B cell (primary cell): ENCODE measurements at regions not wholly inside any gene's neighbourhood (a gene's known extent, or its start where the extent isn't known, plus 50 kb on each side); places are given as distances from the start of the nearest gene placed in this dataset.

Source experiments
- ATAC-seq: fragments of 200-7000 bp; cut with Tn5 transposase; one replicate; pipeline ENCODE4 v1.10.0; 2021; ENCODE audit warnings: low read depth, mild to moderate bottlenecking, moderate number of reproducible peaks, moderate library complexity
- CTCF ChIA-PET: fragments of 350-600 bp; sonication (Branson Sonifier 250); formaldehyde crosslinking; loops from one replicate; lab custom pipeline; 2021; ENCODE audit warnings: antibody characterized with exemption, inconsistent platforms; lab: Charles Lee
- POLR2A ChIA-PET: fragments of 350-600 bp; sonication (Branson Sonifier 250); formaldehyde crosslinking; loops from one replicate; lab custom pipeline; 2021; ENCODE audit warnings: antibody characterized with exemption; lab: Charles Lee
- DNase-seq: peaks from one replicate; pipeline ENCODE4 v3.0.0; 2013
- H2AFZ ChIP-seq: 2 replicates; pipeline ENCODE4 v1.6.1; 2012; ENCODE audit warnings: mild to moderate bottlenecking, low read depth, low read length; ENCODE audit not compliant: insufficient read depth, poor library complexity, severe bottlenecking
- H3K27ac ChIP-seq, 2 donors: 1 replicate in 1 of 2; 2 replicates in 1 of 2; pipeline ENCODE4 v1.5.1; 2012 to 2013; ENCODE audit warnings: low read length in 2 of 2, mild to moderate bottlenecking in 2 of 2, moderate library complexity in 1 of 2
- H3K27me3 ChIP-seq, 4 experiments: fragments of 200-600 bp in 1 of 4; sonication (generic) in 1 of 4; replicated peaks in 1 of 4; 1 replicate in 2 of 4; 2 replicates in 2 of 4; pipeline versions ENCODE4 v1.6.1 to v1.7.0; 2013 to 2016; ENCODE audit warnings: low read length in 3 of 4, mild to moderate bottlenecking in 2 of 4, mixed read lengths in 1 of 4, moderate library complexity in 1 of 4; ENCODE audit not compliant: insufficient read depth in 4 of 4, control insufficient read depth in 3 of 4; ENCODE audit errors: control extremely low read depth in 1 of 4
- H3K36me3 ChIP-seq, 2 experiments: replicated peaks in 1 of 2; 1 replicate in 1 of 2; 2 replicates in 1 of 2; pipeline versions ENCODE4 v1.6.1 to v1.7.1; 2013; ENCODE audit warnings: low read length in 1 of 2; ENCODE audit not compliant: insufficient read depth in 2 of 2, control insufficient read depth in 1 of 2; ENCODE audit errors: control extremely low read depth in 1 of 2, extremely low read depth in 1 of 2
- H3K4me1 ChIP-seq, 2 donors: fragments of 200-600 bp in 1 of 2; sonication (generic) in 1 of 2; 1 replicate in 1 of 2; 2 replicates in 1 of 2; pipeline versions ENCODE4 v1.5.1 to v1.6.1; 2013 to 2017; ENCODE audit warnings: low read length in 2 of 2; ENCODE audit not compliant: control insufficient read depth in 2 of 2, insufficient read depth in 2 of 2
- H3K4me2 ChIP-seq: replicated peaks from 2 replicates; pipeline ENCODE3; 2012; ENCODE audit warnings: mild to moderate bottlenecking, low read depth, low read length; ENCODE audit not compliant: poor library complexity, severe bottlenecking
- H3K4me3 ChIP-seq, 5 experiments: fragments of 200-600 bp in 1 of 5; sonication (generic) in 1 of 5; 1 replicate in 3 of 5; 2 replicates in 2 of 5; pipeline versions ENCODE4 v1.5.1 to v1.7.0; 2011 to 2016; ENCODE audit warnings: low read length in 4 of 5, mild to moderate bottlenecking in 4 of 5, low read depth in 2 of 5, control low read depth in 1 of 5, moderate library complexity in 1 of 5; ENCODE audit not compliant: insufficient read depth in 1 of 5; ENCODE audit errors: control extremely low read depth in 1 of 5, extremely low read depth in 1 of 5
- H3K79me2 ChIP-seq: fragments of 200-600 bp; sonication (generic); one replicate; pipeline ENCODE4 v1.6.0; 2016; ENCODE audit warnings: low read length; ENCODE audit not compliant: control insufficient read depth, insufficient read depth
- H3K9ac ChIP-seq: fragments of 200-600 bp; sonication (generic); 2 replicates; pipeline ENCODE4 v1.6.1; 2017; ENCODE audit warnings: mild to moderate bottlenecking, low read length, moderate library complexity
- H3K9me3 ChIP-seq, 3 donors: one replicate each; pipeline versions ENCODE4 v1.6.1 to v1.7.1; 2013; ENCODE audit warnings: low read length in 2 of 3; ENCODE audit not compliant: control insufficient read depth in 2 of 3, insufficient read depth in 1 of 3; ENCODE audit errors: control extremely low read depth in 1 of 3
- H4K20me1 ChIP-seq: 2 replicates; pipeline ENCODE4 v1.6.0; 2012; ENCODE audit warnings: mild to moderate bottlenecking, low read length; ENCODE audit not compliant: insufficient read depth, control insufficient read depth, poor library complexity, severe bottlenecking
- H3K27ac Mint-ChIP-seq: one replicate; pipeline ENCODE4 v1.8.0; 2021; ENCODE audit warnings: mixed read lengths
- H3K27me3 Mint-ChIP-seq: one replicate; pipeline ENCODE4 v1.8.0; 2021; ENCODE audit warnings: mixed read lengths
- H3K4me1 Mint-ChIP-seq: one replicate; pipeline ENCODE4 v1.8.0; 2021; ENCODE audit warnings: mixed read lengths
- H3K4me3 Mint-ChIP-seq: one replicate; pipeline ENCODE4 v1.8.0; 2021; ENCODE audit warnings: mixed read lengths
- H3K9me3 Mint-ChIP-seq: one replicate; pipeline ENCODE4 v1.8.0; 2022; ENCODE audit warnings: mixed read lengths; ENCODE audit not compliant: insufficient read depth
- CTCF ChIP-seq: fragments of 200-600 bp; IDR thresholded peaks from one replicate; pipeline ENCODE4 v1.8.0; 2022; ENCODE audit warnings: antibody characterized with exemption, mild to moderate bottlenecking
- EZH2 ChIP-seq: IDR thresholded peaks from 2 replicates; pipeline ENCODE4 v1.6.1; 2012; ENCODE audit warnings: borderline replicate concordance, low read depth, mild to moderate bottlenecking, moderate library complexity, low read length; ENCODE audit not compliant: insufficient read depth, poor library complexity, severe bottlenecking
- WGBS: methylation state at CpG from one replicate; pipeline ENCODE4 v1.1.5; 2013; ENCODE audit warnings: missing lambda C conversion rate; ENCODE audit not compliant: insufficient coverage; 5-methylcytosine and 5-hydroxymethylcytosine counted together
- intact Hi-C: fragments of 100-400 bp; cut with micrococcal nuclease; formaldehyde crosslinking; loops from one replicate; pipeline ENCODE4 v1.10.0; 2022

DNA sequence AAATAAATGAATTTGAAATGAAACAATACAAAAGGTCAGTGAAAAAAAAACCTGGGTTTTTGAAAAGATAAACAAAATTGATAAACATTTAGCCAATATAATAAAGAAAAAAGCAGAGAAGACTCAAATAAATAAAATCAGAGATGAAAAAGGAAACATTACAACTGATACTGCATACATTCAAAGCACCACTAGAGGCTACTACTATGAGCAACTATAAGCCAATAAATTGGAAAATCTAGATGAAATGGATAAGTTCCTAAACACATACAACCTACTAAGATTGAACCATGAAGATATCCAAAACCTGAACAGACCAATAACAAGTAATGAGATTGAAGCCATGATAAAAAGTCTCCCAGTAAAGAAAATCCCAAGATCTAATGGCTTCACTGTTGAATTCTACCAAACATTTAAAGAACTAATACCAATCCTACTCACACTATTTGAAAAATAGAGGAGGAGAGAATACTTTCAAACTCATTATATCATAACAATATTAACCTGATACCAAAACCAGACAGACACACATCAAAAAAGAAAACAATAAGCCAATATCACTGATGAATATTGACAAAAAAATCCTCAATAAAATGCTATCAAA lies 80.8 kb upstream of the CERS6 start:
- H3K79me2 ChIP-seq = no peaks in the 10 kb centered on the region
- H3K4me1 ChIP-seq = peaks cover 0 to 8% of the 10 kb centered on the region in 2 donors
- TF ChIP-seq EZH2 (no peak), CTCF (peak; percentile 48)
- H3K27me3 ChIP-seq = no peaks in the 10 kb centered on the region
- H3K27me3 Mint-ChIP-seq = peaks cover 9% of the 10 kb centered on the region
- H3K9me3 Mint-ChIP-seq = no peaks in the 10 kb centered on the region
- no peak overlapping the region for H3K27ac Mint-ChIP-seq
- ChIA-PET CTCF (no interaction called here), POLR2A (no interaction called here)
- intact Hi-C loops = no loop called here
- H2AFZ ChIP-seq = no peak overlapping the region
- no peaks in the 10 kb centered on the region for H3K36me3 ChIP-seq
- DNase-seq = no peak
- H4K20me1 ChIP-seq = no peaks in the 10 kb centered on the region
- H3K9me3 ChIP-seq = peaks cover 0 to 2% (median 0%) of the 10 kb centered on the region in 3 donors
- H3K27ac ChIP-seq = no peak overlapping the region
- H3K9ac ChIP-seq = no peak overlapping the region
- no peak for ATAC-seq
- H3K4me2 ChIP-seq = no peak overlapping the region
- no peak overlapping the region for H3K4me3 ChIP-seq
- H3K4me3 Mint-ChIP-seq = no peak overlapping the region
- peaks cover 13% of the 10 kb centered on the region for H3K4me1 Mint-ChIP-seq

DNA sequence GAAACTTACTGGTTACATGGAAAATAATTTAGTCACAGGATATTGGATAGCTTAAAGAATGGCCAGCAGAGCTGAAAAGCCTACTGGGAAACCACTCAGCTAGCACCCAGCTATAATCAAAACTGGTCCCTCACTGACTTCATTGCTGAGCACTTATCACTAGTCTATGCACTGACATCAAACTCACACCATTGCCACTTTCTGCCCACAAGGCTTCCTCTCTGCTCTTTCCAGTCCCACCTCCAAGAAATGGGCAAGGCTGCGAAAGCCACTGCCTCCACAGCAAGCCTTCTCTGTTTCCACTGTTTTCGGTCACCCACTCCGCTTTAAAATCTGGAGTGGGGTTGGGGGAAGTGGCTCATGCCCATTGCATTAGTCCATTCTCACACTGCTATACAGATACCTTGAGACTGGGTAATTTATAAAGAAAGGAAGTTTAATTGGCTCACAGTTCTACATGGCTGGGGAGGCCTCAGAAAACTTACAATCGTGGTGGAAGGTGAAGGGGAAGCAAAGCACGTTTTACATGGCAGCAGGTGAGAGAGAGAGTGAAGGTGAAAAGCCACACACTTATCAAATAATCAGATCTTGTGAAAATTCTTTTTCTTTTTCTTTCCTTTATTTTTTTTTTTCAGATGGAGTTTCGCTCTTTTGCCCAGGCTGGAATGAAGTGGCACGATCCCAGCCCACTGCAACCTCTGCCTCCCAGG lies 77.0 kb upstream of the CERS6 start:
- POLR2A ChIA-PET = no interaction called here
- no peak for TF ChIP-seq CTCF
- TF ChIP-seq EZH2 = no peak
- Histone ChIP-seq H3K4me1 (no peaks in the 10 kb centered on the region), H3K9me3 (peaks cover 0 to 2% (median 0%) of the 10 kb centered on the region in 3 donors), H3K27ac (no peak overlapping the region), H4K20me1 (no peaks in the 10 kb centered on the region), H3K27me3 (peaks cover 0 to 3% (median 0%) of the 10 kb centered on the region in 4 experiments), H3K4me3 (no peak overlapping the region), H3K9ac (no peak overlapping the region), H3K4me2 (no peak overlapping the region), H3K36me3 (no peaks in the 10 kb centered on the region), H3K79me2 (no peaks in the 10 kb centered on the region), H2AFZ (no peak overlapping the region)
- DNase-seq = no peak
- no peak for ATAC-seq
- intact Hi-C loops = no loop called here
- WGBS = no CpG with 5 or more reads among the region's 7 CpGs
- Mint-ChIP-seq H3K27me3 (peaks cover 17% of the 10 kb centered on the region), H3K4me1 (no peaks in the 10 kb centered on the region), H3K27ac (no peak overlapping the region), H3K4me3 (no peak overlapping the region), H3K9me3 (no peaks in the 10 kb centered on the region)
- CTCF ChIA-PET = no interaction called here
